Testis (tissue), 2 donors: ENCODE measurements at regions not wholly inside any gene's neighbourhood (a gene's known extent, or its start where the extent isn't known, plus 50 kb on each side); places are given as distances from the start of the nearest gene placed in this dataset.

Source experiments
- DNase-seq: peaks from one replicate; pipeline ENCODE4 v3.0.0-alpha.2; 2019
- H3K27ac ChIP-seq, 2 donors: fragments of 200-600 bp; sonication (generic); one replicate each; pipeline ENCODE4 v1.5.1; 2019
- H3K27me3 ChIP-seq: fragments of 200-600 bp; sonication (generic); one replicate; pipeline ENCODE4 v1.5.1; 2019
- H3K36me3 ChIP-seq: fragments of 200-600 bp; sonication (generic); one replicate; pipeline ENCODE4 v1.5.1; 2017; ENCODE audit warnings: low read depth; ENCODE audit errors: missing control alignments
- H3K4me1 ChIP-seq: fragments of 200-600 bp; sonication (generic); one replicate; pipeline ENCODE4 v1.5.1; 2019
- H3K4me3 ChIP-seq, 2 donors: fragments of 200-600 bp; sonication (generic); one replicate each; pipeline ENCODE4 v1.5.1; 2017 to 2019
- H3K9me3 ChIP-seq: fragments of 200-600 bp; sonication (generic); one replicate; pipeline ENCODE4 v1.5.1; 2017
- CTCF ChIP-seq, 3 experiments: fragments of 450-650 bp in 2 of 3; fragments of 200-600 bp in 1 of 3; sonication (generic) in 1 of 3; IDR thresholded peaks; one replicate each; pipeline ENCODE4 v1.5.1; 2016 to 2019; ENCODE audit warnings: antibody characterized with exemption in 3 of 3, mild to moderate bottlenecking in 2 of 3, moderate library complexity in 1 of 3
- POLR2A ChIP-seq: fragments of 450-650 bp; IDR thresholded peaks from one replicate; pipeline ENCODE4 v1.6.1; 2017; ENCODE audit warnings: antibody characterized with exemption, mild to moderate bottlenecking, moderate library complexity
- WGBS, 2 donors: methylation state at CpG; one replicate each; pipeline ENCODE4 v1.1.5; 2018; 5-methylcytosine and 5-hydroxymethylcytosine counted together
- intact Hi-C: fragments of 100-400 bp; cut with DNase I; formaldehyde crosslinking; loops from one replicate; pipeline ENCODE4 v1.15.1; 2023; ENCODE audit warnings: low total_unique reads

- intact Hi-C loops = no loop called here
- WGBS, 2 donors = 92 to 98% methylated on average over 2 of the region's 2 CpGs
- DNase-seq = no peak
- no peak overlapping the region for H3K4me3 ChIP-seq
- H3K27ac ChIP-seq = no peak overlapping the region
- no peaks in the 10 kb centered on the region for H3K36me3 ChIP-seq
- no peak for TF ChIP-seq CTCF (IDR thresholded peaks at IDR 0.05)
- H3K4me1 ChIP-seq = no peaks in the 10 kb centered on the region
- H3K9me3 ChIP-seq = no peaks in the 10 kb centered on the region
- H3K27me3 ChIP-seq = no peaks in the 10 kb centered on the region
Measured at GRCh38 chr9:88326936-88327335, 61.3 kb upstream of the SPIN1 start.

- Histone ChIP-seq H3K9me3 (no peaks in the 10 kb centered on the region), H3K36me3 (no peaks in the 10 kb centered on the region), H3K4me1 (no peaks in the 10 kb centered on the region), H3K27me3 (no peaks in the 10 kb centered on the region), H3K4me3 (no peak overlapping the region), H3K27ac (no peak overlapping the region)
- 90 to 94% methylated on average over 9 of the region's 9 CpGs for WGBS, 2 donors
- DNase-seq = no peak
- intact Hi-C loops = no loop called here
- TF ChIP-seq POLR2A (no peak), CTCF (IDR thresholded peaks at IDR 0.05) (no peak)
Measured at GRCh38 chr9:88326015-88326414, 62.2 kb upstream of the SPIN1 start.

GRCh38 chr9:88322906-88323566, 65.2 kb upstream of the SPIN1 start:
- TF ChIP-seq POLR2A (no peak), CTCF (IDR thresholded peaks at IDR 0.05) (no peak)
- WGBS, 2 donors = 82 to 88% methylated on average over 4 of the region's 4 CpGs
- intact Hi-C loops = no loop called here
- no peak overlapping the region for H3K27ac ChIP-seq
- H3K9me3 ChIP-seq = no peaks in the 10 kb centered on the region
- no peaks in the 10 kb centered on the region for H3K27me3 ChIP-seq
- H3K4me3 ChIP-seq = no peak overlapping the region
- no peaks in the 10 kb centered on the region for H3K36me3 ChIP-seq
- H3K4me1 ChIP-seq = no peaks in the 10 kb centered on the region
- DNase-seq = no peak

GRCh38 chr9:88321764-88322163, 66.5 kb upstream of the SPIN1 start:
- no peak overlapping the region for H3K27ac ChIP-seq
- DNase-seq = no peak
- intact Hi-C loops = no loop called here
- WGBS, 2 donors = 86 to 89% methylated on average over 4 of the region's 4 CpGs
- TF ChIP-seq CTCF (IDR thresholded peaks at IDR 0.05) (no peak), POLR2A (no peak)
- H3K36me3 ChIP-seq = no peaks in the 10 kb centered on the region
- no peaks in the 10 kb centered on the region for H3K4me1 ChIP-seq
- H3K9me3 ChIP-seq = no peaks in the 10 kb centered on the region
- H3K27me3 ChIP-seq = no peaks in the 10 kb centered on the region
- H3K4me3 ChIP-seq = no peak overlapping the region

GRCh38 chr9:88320748-88321415, 67.4 kb upstream of the SPIN1 start:
- Histone ChIP-seq H3K36me3 (no peaks in the 10 kb centered on the region), H3K4me1 (no peaks in the 10 kb centered on the region), H3K9me3 (no peaks in the 10 kb centered on the region), H3K4me3 (no peak overlapping the region), H3K27ac (no peak overlapping the region), H3K27me3 (no peaks in the 10 kb centered on the region)
- WGBS, 2 donors = 93 to 96% methylated on average over 8 to 11 of the region's 11 CpGs
- no peak for DNase-seq
- intact Hi-C loops = no loop called here
- TF ChIP-seq CTCF (IDR thresholded peaks at IDR 0.05) (no peak), POLR2A (no peak)
